ENCODE measurements at regions not wholly inside any gene's neighbourhood (a gene's known extent, or its start where the extent isn't known, plus 50 kb on each side); places are given as distances from the start of the nearest gene placed in this dataset.
A peak's percentile ranks its signal among the peaks of the same experiment; 100 is the strongest.
"Not testable (repeated sequence)": the region's sequence is repeated elsewhere in the genome, so short reads cannot be mapped to it uniquely, and the experiment has no call there.

DNA sequence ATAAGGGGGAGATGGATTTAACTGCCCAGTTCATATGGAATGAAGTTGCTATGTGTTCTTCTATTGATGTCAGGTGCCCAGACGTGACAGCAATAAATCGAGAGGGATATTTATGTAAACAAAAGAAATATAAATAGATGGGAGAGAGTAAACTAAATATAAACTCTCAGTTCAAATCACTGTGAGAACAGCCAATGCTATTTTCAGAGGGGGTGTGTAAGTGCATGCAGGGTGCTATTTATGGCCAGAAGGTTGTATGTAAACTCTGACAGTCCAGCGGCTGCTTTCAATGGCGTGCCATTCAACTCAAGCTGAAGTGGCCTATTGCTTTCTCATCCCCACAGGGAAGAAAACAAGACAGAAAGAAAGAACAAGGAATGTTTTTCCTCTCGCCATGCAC is 127.2 kb downstream of the KCNA5 start:
- Histone ChIP-seq H3K4me2 (no peak overlapping the region), H4K20me1 (ENCODE audit: insufficient read depth) (no peaks in the 10 kb centered on the region), H3K27ac (no peak overlapping the region), H2AFZ (ENCODE audit: low read depth) (no peak overlapping the region), H3K4me3 (IDR thresholded peaks at IDR 0.05; ENCODE audit: insufficient read depth, low read depth, low read length) (no peak overlapping the region), H3K9ac (no peak overlapping the region), H3K27me3 (ENCODE audit: insufficient read depth, low read depth) (no peaks in the 10 kb centered on the region), H3K4me1 (ENCODE audit: low read depth, poor library complexity, severe bottlenecking) (no peaks in the 10 kb centered on the region), H3K36me3 (ENCODE audit: insufficient read depth) (no peaks in the 10 kb centered on the region), H3K79me2 (ENCODE audit: insufficient read depth, low read depth) (no peaks in the 10 kb centered on the region)
- TF ChIP-seq, protein P1, sequence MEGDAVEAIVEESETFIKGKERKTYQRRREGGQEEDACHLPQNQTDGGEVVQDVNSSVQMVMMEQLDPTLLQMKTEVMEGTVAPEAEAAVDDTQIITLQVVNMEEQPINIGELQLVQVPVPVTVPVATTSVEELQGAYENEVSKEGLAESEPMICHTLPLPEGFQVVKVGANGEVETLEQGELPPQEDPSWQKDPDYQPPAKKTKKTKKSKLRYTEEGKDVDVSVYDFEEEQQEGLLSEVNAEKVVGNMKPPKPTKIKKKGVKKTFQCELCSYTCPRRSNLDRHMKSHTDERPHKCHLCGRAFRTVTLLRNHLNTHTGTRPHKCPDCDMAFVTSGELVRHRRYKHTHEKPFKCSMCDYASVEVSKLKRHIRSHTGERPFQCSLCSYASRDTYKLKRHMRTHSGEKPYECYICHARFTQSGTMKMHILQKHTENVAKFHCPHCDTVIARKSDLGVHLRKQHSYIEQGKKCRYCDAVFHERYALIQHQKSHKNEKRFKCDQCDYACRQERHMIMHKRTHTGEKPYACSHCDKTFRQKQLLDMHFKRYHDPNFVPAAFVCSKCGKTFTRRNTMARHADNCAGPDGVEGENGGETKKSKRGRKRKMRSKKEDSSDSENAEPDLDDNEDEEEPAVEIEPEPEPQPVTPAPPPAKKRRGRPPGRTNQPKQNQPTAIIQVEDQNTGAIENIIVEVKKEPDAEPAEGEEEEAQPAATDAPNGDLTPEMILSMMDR (conservative IDR thresholded peaks at IDR 0.05; ENCODE audit: low read depth, low read length) = no peak

DNA sequence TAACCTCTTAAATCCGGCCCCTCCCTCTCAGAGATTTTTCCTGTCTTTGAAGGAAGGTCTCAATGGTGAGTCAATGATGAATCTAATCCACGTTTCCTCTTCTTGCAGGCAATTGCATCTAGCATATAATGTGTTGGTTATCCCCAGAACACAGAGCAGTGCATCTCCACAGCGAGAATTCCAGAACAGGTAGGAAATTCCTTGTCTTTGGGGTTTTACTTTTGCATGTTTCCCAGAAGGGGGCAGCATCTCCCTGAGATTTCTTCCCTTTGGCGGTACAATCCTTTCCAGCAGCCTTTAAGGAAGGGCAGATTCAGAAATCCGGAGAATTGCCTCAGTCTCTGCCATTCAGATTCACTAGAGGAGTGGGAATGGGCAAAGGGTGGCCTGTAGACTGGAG is 128.0 kb downstream of the KCNA5 start:
- H3K4me1 ChIP-seq (ENCODE audit: low read depth, poor library complexity, severe bottlenecking) = no peaks in the 10 kb centered on the region
- H2AFZ ChIP-seq (ENCODE audit: low read depth) = no peak overlapping the region
- H3K27me3 ChIP-seq (ENCODE audit: insufficient read depth, low read depth) = no peaks in the 10 kb centered on the region
- H3K36me3 ChIP-seq (ENCODE audit: insufficient read depth) = no peaks in the 10 kb centered on the region
- H3K4me3 ChIP-seq (IDR thresholded peaks at IDR 0.05; ENCODE audit: insufficient read depth, low read depth, low read length) = no peak overlapping the region
- H3K9ac ChIP-seq = no peak overlapping the region
- no peaks in the 10 kb centered on the region for H3K79me2 ChIP-seq (ENCODE audit: insufficient read depth, low read depth)
- no peaks in the 10 kb centered on the region for H4K20me1 ChIP-seq (ENCODE audit: insufficient read depth)
- no peak overlapping the region for H3K4me2 ChIP-seq
- H3K27ac ChIP-seq = no peak overlapping the region
- TF ChIP-seq, protein P1 (conservative IDR thresholded peaks at IDR 0.05; ENCODE audit: low read depth, low read length) = peak; percentile 43; the same call in 1 of the 2 replicates

DNA sequence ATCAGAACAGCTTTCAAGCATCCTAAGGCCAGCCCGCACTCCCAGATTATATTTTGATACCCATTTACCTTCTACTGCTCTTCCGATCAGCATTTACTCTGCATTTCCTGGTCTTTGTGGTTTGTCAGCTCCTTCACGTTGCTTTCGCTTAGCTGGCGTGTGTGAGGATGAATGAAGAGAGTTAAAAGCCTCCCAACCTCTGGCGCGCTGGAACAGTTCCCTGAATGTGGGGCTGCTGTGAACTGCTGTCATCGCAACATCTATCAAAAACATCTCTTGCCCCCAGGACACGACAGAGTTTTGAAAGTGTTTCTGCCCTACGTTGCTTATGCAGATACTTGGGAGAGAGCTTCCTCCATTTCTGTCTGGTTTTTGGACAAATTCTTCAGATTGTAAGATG is 129.2 kb downstream of the KCNA5 start:
- no peak overlapping the region for H3K4me2 ChIP-seq
- H3K9ac ChIP-seq = no peak overlapping the region
- H4K20me1 ChIP-seq (ENCODE audit: insufficient read depth) = no peaks in the 10 kb centered on the region
- H3K36me3 ChIP-seq (ENCODE audit: insufficient read depth) = no peaks in the 10 kb centered on the region
- H3K79me2 ChIP-seq (ENCODE audit: insufficient read depth, low read depth) = no peaks in the 10 kb centered on the region
- no peaks in the 10 kb centered on the region for H3K27me3 ChIP-seq (ENCODE audit: insufficient read depth, low read depth)
- H3K4me1 ChIP-seq (ENCODE audit: low read depth, poor library complexity, severe bottlenecking) = no peaks in the 10 kb centered on the region
- H2AFZ ChIP-seq (ENCODE audit: low read depth) = no peak overlapping the region
- TF ChIP-seq, protein P1 (conservative IDR thresholded peaks at IDR 0.05; ENCODE audit: low read depth, low read length) = no peak
- no peak overlapping the region for H3K4me3 ChIP-seq (IDR thresholded peaks at IDR 0.05; ENCODE audit: insufficient read depth, low read depth, low read length)
- H3K27ac ChIP-seq = no peak overlapping the region

DNA sequence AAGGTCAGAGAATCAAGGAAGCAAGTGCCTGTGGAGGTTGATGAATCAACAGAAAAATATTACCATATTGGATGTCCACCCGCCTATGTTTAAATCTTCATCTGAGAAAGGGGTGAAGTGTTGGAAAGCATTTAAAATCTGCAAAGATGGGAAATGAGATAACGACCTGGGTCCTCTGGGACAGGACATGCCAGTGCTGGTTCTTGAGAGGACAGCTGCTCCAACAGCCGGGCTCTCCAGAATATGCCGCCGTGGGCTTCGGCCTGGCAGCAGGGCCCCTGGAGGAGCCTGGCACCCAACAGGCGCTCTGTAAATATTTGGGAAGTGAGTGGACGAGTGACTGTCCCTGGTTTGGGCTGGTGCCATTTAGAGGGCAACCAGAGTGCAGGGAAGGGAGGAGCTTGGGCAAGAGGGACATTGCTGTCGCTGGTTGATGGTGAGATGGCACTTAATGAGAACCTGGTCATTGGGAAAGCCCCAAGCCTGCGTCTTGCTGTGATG is 129.9 kb downstream of the KCNA5 start:
- Histone ChIP-seq H3K4me3 (IDR thresholded peaks at IDR 0.05; ENCODE audit: insufficient read depth, low read depth, low read length) (no peak overlapping the region), H3K79me2 (ENCODE audit: insufficient read depth, low read depth) (no peaks in the 10 kb centered on the region), H3K27me3 (ENCODE audit: insufficient read depth, low read depth) (no peaks in the 10 kb centered on the region), H3K9ac (no peak overlapping the region), H3K27ac (no peak overlapping the region), H3K4me1 (ENCODE audit: low read depth, poor library complexity, severe bottlenecking) (no peaks in the 10 kb centered on the region), H4K20me1 (ENCODE audit: insufficient read depth) (no peaks in the 10 kb centered on the region), H3K4me2 (no peak overlapping the region), H3K36me3 (ENCODE audit: insufficient read depth) (no peaks in the 10 kb centered on the region), H2AFZ (ENCODE audit: low read depth) (no peak overlapping the region)
- TF ChIP-seq, protein P1 (conservative IDR thresholded peaks at IDR 0.05; ENCODE audit: low read depth, low read length) = no peak

DNA sequence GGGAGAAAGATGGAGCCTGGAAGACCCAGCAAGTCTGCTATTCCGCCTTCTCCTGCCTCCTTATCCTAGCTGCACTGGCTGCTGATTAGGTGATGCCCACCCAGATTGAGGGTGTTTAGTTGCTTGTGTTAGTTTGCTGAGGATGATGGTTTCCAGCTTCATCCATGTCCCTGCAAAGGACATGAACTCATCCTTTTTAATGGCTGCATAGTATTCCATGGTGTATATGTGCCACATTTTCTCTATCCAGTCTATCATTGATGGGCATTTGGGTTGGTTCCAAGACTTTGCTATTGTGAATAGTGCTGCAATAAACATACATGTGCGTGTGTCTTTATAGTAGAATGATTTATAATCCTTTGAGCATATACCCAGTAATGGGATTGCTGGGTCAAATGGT is 131.7 kb downstream of the KCNA5 start:
- H3K4me2 ChIP-seq; H3K27me3 ChIP-seq (ENCODE audit: insufficient read depth, low read depth); H3K4me1 ChIP-seq (ENCODE audit: low read depth, poor library complexity, severe bottlenecking); H3K27ac ChIP-seq; H4K20me1 ChIP-seq (ENCODE audit: insufficient read depth); H3K36me3 ChIP-seq (ENCODE audit: insufficient read depth); H2AFZ ChIP-seq (ENCODE audit: low read depth); H3K79me2 ChIP-seq (ENCODE audit: insufficient read depth, low read depth); H3K4me3 ChIP-seq (IDR thresholded peaks at IDR 0.05; ENCODE audit: insufficient read depth, low read depth, low read length); H3K9ac ChIP-seq: not testable (repeated sequence)
